SJSA1 (cell line): ENCODE measurements at regions not wholly inside any gene's neighbourhood (a gene's known extent, or its start where the extent isn't known, plus 50 kb on each side); places are given as distances from the start of the nearest gene placed in this dataset.

ENCODE experiments used
- DNase-seq, 2 experiments: peaks; one replicate each; pipeline ENCODE4 v3.0.0-alpha.2; 2015 to 2020; ENCODE audit warnings: low spot score in 2 of 2, low read depth in 1 of 2
- H3K27ac ChIP-seq: fragments of 250-450 bp; sonication (Bioruptor Pico); 2 replicates; pipeline ENCODE4 v1.5.1; 2020; ENCODE audit warnings: mild to moderate bottlenecking, moderate library complexity
- H3K27me3 ChIP-seq: fragments of 250-450 bp; sonication (Bioruptor Pico); replicated peaks from 2 replicates; pipeline ENCODE4 v1.5.1; 2020; ENCODE audit warnings: mild to moderate bottlenecking, moderate library complexity
- H3K36me3 ChIP-seq: fragments of 250-450 bp; sonication (Bioruptor Pico); 2 replicates; pipeline ENCODE4 v1.5.1; 2020; ENCODE audit warnings: mild to moderate bottlenecking
- H3K4me1 ChIP-seq: fragments of 250-450 bp; sonication (Bioruptor Pico); replicated peaks from 2 replicates; pipeline ENCODE4 v1.6.1; 2021; ENCODE audit warnings: mild to moderate bottlenecking
- H3K4me3 ChIP-seq: fragments of 250-450 bp; sonication (Bioruptor Pico); 2 replicates; pipeline ENCODE4 v1.5.1; 2020; ENCODE audit warnings: mild to moderate bottlenecking
- H3K9me3 ChIP-seq: fragments of 250-450 bp; sonication (Bioruptor Pico); replicated peaks from 2 replicates; pipeline ENCODE4 v1.5.1; 2020; ENCODE audit warnings: mild to moderate bottlenecking

- H3K36me3 ChIP-seq, result no peaks in the 10 kb centered on the region
- H3K4me1 ChIP-seq, result no peaks in the 10 kb centered on the region
- H3K9me3 ChIP-seq, result no peaks in the 10 kb centered on the region
- no peaks in the 10 kb centered on the region; the same call in 1 of the 2 replicates for H3K27me3 ChIP-seq
- no peak for DNase-seq
- H3K4me3 ChIP-seq, result no peak overlapping the region
- no peak overlapping the region for H3K27ac ChIP-seq
Measured at GRCh38 chr3:180860180-180860858, 52.2 kb upstream of the FXR1 start.
